GM21576 (cell line): ENCODE measurements at regions not wholly inside any gene's neighbourhood (a gene's known extent, or its start where the extent isn't known, plus 50 kb on each side); places are given as distances from the start of the nearest gene placed in this dataset.
A peak's percentile ranks its signal among the peaks of the same experiment; 100 is the strongest.
"Not testable (repeated sequence)": the region's sequence is repeated elsewhere in the genome, so short reads cannot be mapped to it uniquely, and the experiment has no call there.

ENCODE experiments used
- ATAC-seq: cut with Tn5 transposase; IDR thresholded peaks from one replicate; pipeline ENCODE4 v1.9.1; 2021; ENCODE audit warnings: mild to moderate bottlenecking, moderate library complexity; ENCODE audit not compliant: unreplicated experiment

DNA sequence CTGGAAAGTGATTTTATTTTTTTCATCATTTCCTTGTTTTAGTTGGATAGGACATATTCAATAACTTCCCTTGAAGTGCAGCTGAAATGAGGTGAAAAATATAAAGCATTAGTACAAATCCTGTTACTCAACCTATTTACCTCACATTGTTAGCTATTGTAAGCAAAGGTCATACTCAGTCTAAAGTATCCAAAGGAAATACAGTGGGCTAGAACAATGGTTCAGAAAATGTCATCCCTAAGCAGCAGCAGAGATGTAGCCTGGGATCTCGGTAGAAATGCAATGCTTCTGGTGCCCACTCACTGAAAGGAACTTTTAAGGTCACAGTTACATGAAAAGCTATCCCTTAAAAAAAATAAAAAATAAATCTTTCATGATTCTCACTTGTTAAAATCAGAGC, 300.6 kb downstream of the PPP4R3C start:
- ATAC-seq = no peak

DNA sequence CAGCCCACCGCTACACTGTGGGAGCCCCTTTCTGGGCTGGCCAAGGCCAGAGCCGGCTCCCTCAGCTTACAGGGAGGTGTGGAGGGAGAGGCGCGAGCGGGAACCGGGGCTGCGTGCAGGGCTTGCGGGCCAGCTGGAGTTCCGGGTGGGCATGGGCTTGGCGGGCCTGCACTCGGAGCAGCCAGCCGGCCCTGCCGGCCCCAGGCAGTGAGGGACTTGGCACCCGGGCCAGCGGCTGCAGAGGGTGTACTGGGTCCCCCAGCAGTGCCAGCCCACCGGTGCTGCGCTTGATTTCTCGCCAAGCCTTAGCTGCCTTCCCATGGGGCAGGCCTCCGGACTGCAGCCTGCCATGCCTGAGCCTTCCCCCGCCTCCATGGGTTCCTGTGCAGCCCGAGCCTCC, 306.2 kb downstream of the PPP4R3C start:
- ATAC-seq = not testable (repeated sequence)

DNA sequence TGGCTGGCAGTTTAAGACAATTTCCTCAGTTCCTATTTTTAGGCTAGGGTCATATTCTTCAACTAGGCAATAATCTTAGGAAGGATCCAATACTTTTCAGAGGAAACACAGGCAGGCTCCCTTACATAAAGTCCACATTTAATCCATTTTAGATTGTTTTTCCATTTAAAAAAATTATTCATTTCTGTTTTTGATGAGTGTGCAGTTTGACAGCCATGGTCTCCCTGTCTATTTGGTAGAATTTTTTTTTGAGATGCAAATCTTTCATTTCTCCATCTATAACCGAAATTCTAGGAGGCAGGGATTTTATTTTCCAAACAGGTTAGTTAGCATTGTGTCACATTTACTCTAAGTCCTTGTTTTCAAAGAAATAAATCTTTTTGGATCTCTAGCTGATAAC, 326.8 kb downstream of the PPP4R3C start:
- no peak for ATAC-seq

DNA sequence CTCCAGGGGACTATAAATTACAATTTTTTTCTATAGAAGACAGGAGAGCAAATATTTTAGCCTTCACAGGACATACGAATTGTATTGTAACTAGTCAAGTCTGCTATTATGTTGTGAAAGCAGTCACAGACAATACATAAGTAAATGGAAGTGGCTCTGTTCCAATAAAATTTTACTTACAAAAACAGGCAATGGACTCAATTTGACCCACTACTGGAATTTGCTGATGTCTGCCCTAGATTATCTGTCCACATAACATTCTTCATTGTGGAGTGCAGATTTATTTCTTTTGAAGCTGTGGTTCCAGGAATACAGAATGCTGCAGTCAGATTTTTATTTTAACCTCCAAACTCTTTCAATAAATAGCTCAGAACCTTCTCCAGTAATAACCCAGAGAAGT, 330.3 kb downstream of the PPP4R3C start:
- ATAC-seq = no peak

DNA sequence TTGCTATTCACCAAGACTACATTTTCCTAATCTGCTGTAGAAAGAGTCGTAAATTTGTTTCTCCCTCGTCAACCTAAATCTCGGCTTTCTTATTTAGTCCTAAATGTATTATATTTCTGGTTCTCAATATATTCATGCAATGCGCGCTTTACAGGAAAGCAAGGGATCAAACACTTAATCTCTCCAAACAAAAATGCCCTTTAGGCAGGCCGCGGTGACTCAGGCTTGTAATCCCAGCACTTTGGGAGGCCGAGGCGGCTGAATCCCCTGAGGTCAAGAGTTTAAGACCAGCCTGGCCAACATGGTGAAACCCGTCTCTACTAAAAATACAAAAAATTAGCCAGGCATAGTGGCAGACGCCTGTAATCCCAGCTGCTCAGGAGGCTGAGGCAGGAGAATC, 376.0 kb downstream of the PPP4R3C start:
- not testable (repeated sequence) for ATAC-seq

DNA sequence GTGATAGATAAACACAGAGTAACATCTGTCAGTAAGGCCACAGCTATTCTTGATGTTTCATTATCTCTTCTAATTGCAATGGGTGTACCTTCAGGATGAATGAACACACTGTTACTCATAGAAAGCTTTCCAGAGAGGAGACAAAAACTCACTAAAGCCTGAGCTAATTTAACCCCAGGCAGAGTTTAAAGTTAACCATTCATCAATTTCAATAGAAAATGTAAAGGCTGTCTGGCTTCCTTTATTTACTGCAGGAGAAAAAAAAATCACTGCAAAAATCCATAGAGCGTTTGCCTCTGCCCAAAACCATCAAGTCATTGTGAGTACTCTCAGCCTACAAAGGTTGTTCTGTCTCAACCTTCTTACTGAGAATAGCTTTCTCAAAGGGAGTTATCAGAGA, 376.9 kb downstream of the PPP4R3C start:
- ATAC-seq = no peak

DNA sequence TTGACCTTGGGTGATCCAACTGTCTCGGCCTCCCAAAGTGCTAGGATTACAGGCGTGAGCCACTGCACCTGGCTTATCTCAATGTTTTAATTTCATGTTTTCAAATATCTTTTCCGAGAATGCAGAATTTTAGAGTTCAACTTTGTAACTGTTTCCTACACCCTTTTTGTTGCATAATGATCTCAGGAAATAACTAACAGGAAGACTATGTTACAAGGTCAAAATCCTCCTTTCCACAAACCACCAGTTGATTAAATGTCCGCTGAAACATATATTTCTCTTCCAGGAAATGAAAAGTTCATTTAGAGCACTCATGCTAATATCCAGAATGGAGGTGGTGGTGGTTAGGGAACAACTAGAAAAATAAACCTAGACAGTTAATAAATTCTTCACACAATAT, 377.8 kb downstream of the PPP4R3C start:
- no peak for ATAC-seq

DNA sequence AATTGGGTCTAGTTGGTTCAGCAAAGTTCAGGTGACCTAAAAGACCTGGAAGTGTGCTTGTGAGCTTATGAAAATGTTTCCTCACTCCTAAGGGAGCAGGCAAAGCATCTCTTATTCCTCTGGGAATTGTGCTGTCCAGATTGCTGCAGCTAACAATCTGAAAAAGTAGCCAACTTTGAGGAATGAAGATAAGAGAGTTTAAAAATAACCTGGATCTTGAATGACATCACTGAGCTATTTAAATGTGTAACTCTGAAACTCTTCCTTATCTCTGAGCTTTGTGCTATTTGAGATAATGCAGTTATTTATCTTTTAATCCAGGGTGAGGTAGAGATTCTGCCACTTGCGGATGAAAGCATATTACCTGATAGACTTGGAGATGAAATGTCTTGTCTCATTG, 384.8 kb downstream of the PPP4R3C start:
- ATAC-seq = no peak

DNA sequence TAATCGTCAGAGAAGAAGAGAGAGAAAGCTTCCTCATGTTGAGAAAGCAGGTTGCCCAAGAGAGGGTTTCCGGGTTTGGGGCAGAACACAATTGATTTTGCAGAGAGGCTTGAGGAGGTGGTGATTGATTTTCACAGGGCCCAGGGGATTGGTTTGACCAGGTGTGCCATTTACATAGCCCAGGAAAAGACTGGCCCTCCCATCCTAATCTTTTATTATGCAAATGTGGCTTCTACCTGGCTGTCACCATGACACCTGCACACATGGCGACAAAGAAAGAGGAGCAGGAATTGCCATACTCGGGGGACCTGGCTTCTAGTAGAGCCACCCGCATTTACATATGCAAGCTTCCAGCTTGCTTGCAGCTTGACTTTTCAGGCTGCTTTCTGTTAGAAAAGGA, 405.3 kb downstream of the PPP4R3C start:
- no peak for ATAC-seq

DNA sequence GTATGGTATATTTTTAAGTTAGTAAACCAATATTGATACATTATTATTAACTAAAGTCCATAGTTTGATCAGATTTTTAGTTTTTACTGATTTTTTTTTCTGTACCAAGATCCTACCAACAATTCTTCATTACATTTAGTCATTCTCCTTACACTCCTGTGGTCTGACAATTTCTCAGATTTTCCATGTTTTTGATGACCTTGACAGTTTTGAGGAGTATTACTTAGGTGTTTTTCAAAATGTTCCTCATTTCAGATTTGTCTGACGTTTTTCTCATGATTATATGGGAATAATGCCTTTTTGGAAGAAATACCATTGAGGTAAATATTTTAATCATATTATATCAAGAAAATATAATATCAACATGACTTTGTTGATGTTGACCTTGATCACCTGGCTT, 423.8 kb downstream of the PPP4R3C start:
- no peak for ATAC-seq

DNA sequence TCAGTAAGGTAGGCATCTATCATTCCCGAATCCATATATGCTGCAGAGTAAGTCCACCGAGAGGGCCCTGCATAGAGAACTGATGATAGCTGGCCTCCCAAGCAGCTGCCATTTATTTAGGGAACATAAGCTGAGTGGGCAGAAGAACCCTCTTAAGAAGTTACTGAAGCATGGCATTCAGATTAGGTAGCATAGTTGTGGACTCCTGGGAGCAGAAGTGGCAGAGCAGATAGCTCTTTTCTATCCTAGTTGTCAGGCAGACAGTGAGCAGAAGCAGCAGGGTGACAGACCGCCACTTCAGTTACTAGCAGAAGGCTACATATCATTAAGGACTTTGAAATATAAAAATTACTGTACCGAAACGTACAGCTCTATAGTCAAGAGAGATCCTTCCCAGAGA, 454.7 kb downstream of the PPP4R3C start:
- ATAC-seq = no peak

DNA sequence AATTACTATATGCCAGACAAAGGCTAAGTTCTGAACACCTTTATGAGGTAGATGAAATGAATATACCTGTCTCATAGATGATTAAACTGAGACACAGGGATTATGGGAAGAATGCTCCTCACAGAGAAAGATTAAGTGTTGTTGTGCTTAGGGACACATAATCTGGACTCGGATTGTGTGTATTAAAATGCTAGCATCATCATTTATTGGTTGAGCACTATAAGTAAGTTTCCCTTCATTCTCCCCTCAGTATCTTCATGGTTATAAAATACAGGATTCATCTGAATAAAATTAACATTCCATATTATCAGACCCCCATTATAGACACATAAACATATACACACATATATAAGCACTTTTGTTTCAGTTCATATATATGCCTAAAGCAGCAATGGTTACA, 463.5 kb downstream of the PPP4R3C start:
- no peak for ATAC-seq

DNA sequence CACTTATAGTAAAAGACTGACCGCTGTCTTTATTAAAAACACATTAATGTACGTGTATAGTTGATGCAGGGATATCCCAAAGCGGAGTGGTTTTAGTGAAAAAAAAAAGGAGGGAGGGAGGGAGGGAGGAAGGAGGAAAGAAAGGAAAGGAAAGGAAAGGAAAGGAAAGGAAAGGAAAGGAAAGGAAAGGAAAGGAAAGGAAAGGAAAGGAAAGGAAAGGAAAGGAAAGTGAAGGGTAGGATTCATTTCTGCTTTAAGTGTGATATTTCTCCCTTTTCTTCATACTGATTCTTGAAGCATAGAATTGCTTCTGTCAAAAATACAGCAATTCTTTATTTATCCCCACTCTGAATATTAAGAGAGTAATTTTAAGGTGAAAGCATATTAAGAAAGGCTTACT, 504.9 kb downstream of the PPP4R3C start:
- no peak for ATAC-seq

DNA sequence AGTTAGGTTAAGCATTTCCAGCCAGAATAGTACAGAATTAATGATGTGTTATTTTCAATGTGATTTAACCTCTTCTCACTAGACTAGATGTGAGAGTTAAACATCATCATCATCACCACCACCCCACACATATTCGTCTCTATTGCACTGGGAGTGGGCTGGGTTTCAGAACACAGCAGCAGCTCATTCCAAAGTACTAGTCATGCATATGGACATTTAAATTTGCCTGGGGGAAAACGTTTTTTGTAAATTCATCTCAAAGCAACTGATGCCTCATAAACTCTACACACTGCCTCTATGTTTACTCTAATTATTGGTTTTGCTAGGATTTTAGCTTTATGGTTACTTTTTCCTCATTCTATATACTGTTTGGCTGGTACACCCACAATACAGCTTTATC, 509.1 kb downstream of the PPP4R3C start:
- ATAC-seq = no peak

DNA sequence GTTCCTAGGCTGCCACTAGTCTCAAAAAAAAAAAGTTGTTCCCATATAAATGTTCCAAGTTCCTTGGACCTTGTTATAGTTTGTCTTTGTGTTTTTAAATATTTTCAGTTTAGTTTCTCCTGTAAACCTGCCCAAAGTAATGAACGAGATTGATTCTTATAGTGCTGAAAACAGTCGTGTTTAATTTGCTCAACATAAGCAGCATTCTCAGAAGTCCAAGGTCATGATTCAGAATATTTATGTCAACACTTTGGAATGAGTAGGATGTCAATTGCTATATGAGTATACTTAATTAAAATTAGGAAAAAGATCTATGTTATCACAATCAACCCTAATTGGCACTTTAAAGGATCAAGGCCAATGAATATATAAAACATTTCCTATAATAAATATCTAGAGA, 510.9 kb downstream of the PPP4R3C start:
- ATAC-seq = no peak

DNA sequence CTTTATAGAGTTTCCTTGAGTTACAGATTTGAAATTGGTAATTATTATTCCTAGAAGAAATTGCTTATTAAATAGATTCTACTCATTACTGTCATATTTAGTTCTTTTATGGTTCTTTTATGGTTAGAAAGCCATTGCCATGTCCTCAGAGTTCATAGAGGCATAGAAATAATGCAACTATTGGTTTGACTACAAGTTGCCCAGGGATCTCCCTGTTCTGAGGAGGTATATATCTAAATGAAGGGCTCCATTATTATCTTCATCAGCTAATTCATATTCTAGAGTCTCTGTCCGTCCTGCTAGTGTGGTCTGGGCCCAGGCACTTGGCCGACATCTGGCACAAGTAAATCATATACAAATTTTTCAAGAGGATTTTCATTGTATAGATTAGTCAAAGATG, 535.7 kb downstream of the PPP4R3C start:
- ATAC-seq = no peak

DNA sequence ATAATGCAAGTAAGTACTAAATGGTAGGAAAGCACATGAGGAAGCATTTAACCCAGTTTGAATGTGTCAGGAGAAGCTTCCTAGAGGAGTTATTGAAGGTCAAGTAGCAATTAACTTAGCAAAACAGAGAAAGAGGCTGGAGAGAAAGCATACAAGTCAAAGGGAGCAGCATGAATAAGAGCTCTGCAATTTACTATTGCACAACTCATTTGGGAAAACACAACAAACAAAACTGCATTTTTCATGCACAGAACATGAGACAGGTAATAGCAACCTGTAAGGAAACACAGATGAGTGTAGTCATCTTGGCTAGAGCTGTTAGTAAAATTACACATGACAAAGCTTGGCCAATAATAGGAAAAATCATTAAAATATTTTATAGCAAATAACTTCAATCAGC, 538.1 kb downstream of the PPP4R3C start:
- ATAC-seq = no peak

DNA sequence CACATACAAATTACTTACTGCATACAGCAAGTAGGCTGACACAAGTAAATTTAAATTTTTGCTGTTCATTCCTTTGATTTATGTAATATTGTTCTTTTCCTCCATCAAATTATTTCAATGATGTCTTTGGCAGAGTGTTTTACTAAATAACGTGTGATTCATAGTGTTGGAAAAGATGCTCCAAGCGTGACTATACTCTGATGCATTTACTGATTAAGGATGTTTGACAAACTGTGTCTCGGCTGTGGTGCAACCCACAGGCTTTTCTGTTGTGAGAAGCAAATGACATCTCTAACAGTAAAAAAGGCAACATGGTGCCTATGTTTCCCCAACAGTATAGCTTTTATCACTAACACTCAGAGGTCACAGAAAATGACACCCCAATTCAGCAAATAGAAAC, 540.9 kb downstream of the PPP4R3C start:
- no peak for ATAC-seq

DNA sequence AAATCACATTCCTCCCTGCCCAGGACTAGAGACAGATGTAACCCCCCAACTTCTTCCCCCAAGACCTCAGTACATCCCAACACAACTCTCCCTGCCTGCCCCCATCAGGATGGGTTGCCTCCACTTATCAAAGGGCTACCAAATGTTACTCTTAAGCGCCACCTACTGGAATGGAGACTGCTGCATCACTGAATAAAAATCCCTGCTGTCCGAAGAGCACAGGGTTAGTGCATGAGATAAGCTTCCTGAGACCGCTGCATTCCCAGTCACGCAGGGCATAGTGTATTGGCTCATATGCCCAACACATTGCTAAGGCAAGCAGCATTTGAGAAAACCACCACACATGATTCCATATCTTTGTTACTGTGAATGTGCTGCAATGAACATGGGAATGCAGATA, 544.5 kb downstream of the PPP4R3C start:
- peak; percentile 69 for ATAC-seq

DNA sequence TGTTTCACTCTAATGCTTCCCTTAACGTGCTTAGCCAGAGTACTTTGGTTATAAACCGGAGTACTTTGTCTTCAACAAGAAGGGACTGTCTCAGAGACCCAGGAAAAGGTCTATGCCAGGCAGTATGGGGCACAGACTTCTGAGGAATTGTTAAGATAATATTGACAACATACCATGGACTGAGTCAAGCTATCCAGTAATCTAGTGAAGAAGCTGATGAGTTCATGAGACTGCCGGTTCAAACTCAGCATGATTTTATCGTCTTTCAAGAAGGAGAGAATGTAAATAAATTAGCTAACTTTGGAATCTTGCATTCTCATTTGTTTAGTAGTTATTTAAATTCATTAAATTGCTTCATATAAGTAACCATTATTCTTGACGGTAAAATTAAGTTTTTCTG, 546.1 kb downstream of the PPP4R3C start:
- no peak for ATAC-seq

DNA sequence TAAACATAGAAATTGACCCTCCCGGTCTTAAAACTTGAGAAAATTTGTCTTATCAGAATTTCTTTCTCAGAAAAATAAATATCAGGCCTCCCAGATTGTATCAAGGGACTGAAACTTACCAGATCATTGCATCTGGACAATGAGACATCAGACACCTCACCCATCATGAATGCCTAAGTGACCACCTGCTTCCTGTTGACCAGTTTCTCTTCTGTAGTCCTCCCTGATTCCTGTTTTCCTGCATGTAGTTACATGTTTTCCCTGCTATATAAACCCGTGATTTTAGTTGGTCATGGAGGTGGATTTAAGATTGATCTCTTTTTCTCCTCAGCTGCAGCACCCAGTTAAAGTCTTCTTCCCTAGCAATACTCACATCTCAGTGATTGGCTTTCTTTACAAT, 548.1 kb downstream of the PPP4R3C start:
- no peak for ATAC-seq

DNA sequence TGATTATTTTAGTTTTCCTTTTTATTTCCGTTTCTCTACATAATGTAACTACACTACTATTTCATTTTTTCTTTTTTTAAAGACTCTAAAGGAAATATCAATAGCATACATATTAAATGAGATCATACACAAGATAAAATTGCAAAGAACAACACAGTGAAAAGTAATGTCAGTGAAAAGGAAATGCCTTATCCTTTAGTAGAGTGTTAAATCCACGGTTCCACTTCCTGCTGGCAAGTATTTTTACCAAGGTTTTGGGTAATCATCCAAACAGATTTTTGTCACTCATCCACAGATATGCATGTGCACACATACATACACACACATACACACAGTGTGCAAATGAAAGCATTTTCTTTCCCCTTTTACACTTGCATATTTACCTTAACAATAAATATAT, 548.9 kb downstream of the PPP4R3C start:
- no peak for ATAC-seq

DNA sequence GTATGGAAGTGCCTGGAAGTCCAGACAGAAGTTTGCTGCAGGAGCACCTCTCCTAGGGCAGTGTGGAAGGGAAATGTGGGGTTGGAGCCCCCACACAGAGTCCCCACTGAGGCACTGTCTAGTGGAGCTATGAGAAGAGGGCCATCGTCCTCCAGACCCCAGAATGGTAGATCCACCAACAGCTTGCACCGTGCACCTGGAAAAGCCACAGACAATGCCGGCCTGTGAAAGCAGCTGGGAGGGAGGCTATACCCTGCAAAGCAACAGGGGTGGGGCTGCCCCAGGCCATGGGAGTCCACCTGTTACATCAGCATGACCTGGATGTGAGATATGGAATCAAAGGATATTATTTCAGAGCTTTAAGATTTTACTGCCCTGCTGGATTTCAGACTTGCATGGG, 551.4 kb downstream of the PPP4R3C start:
- ATAC-seq = not testable (repeated sequence)

DNA sequence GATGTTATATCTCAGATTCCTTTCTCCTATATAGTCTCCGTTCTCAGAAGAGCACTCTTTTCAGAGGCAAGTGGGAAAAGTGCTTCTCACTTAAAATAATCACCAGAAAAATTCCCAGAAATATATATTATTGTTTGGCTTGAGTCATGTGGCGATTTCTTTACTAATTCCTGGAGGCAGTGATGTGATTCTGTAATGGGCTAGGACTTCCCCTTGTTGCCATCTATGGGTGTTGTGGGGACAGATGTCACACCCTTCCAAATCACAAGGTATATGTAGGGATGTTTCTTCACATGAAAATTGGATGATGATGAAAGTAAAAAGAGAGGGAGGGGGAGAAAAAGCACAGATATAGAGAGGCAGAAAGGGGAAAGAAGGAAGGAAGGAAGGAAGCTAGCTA, 553.4 kb downstream of the PPP4R3C start:
- no peak for ATAC-seq
